CD8-positive, alpha-beta memory T cell (primary cell): ENCODE measurements at regions not wholly inside any gene's neighbourhood (a gene's known extent, or its start where the extent isn't known, plus 50 kb on each side); places are given as distances from the start of the nearest gene placed in this dataset.
"Not testable (repeated sequence)": the region's sequence is repeated elsewhere in the genome, so short reads cannot be mapped to it uniquely, and the experiment has no call there.

Experiments
- CTCF ChIA-PET: fragments of 350-600 bp; sonication (Branson Sonifier 250); formaldehyde crosslinking; loops from one replicate; lab custom pipeline; 2021; ENCODE audit warnings: antibody characterized with exemption; lab: Charles Lee
- POLR2A ChIA-PET: fragments of 350-600 bp; sonication (Branson Sonifier 250); formaldehyde crosslinking; loops from one replicate; lab custom pipeline; 2021; ENCODE audit warnings: antibody characterized with exemption; lab: Charles Lee
- DNase-seq, 5 donors: peaks; one replicate each; pipeline versions ENCODE4 v3.0.0 to v3.0.0-alpha.2; 2020 to 2022; ENCODE audit warnings: mixed read lengths in 1 of 5
- H3K27ac ChIP-seq: one replicate; pipeline ENCODE4 v1.7.0; 2013; ENCODE audit warnings: low read depth, mild to moderate bottlenecking, low read length, moderate library complexity
- H3K27me3 ChIP-seq: 2 replicates; pipeline ENCODE4 v1.7.0; 2013; ENCODE audit warnings: low read length, mild to moderate bottlenecking; ENCODE audit not compliant: insufficient read depth, poor library complexity, severe bottlenecking
- H3K36me3 ChIP-seq: 2 replicates; pipeline ENCODE4 v1.7.0; 2013; ENCODE audit warnings: mild to moderate bottlenecking, low read length, moderate library complexity; ENCODE audit not compliant: insufficient read depth
- H3K4me1 ChIP-seq: 2 replicates; pipeline ENCODE4 v1.7.0; 2013; ENCODE audit warnings: mild to moderate bottlenecking, low read length, moderate library complexity; ENCODE audit not compliant: insufficient read depth
- H3K4me3 ChIP-seq: 2 replicates; pipeline ENCODE4 v1.7.0; 2013; ENCODE audit warnings: mild to moderate bottlenecking, low read length
- H3K9me3 ChIP-seq: 2 replicates; pipeline ENCODE4 v1.7.0; 2013; ENCODE audit warnings: mild to moderate bottlenecking, low read length
- H3K27ac Mint-ChIP-seq, 8 donors: one replicate each; pipeline ENCODE4 v1.8.0; 2020 to 2021; ENCODE audit warnings: mixed read lengths in 8 of 8, mild to moderate bottlenecking in 6 of 8, inconsistent platforms in 3 of 8, moderate library complexity in 3 of 8
- H3K27me3 Mint-ChIP-seq, 2 donors: one replicate each; pipeline ENCODE4 v1.8.0; 2020 to 2021; ENCODE audit warnings: mixed read lengths in 2 of 2, mild to moderate bottlenecking in 1 of 2, moderate library complexity in 1 of 2
- H3K36me3 Mint-ChIP-seq, 3 donors: one replicate each; pipeline ENCODE4 v1.8.0; 2020 to 2021; ENCODE audit warnings: mixed read lengths in 3 of 3, inconsistent platforms in 1 of 3, mild to moderate bottlenecking in 1 of 3
- H3K4me1 Mint-ChIP-seq, 3 donors: one replicate each; pipeline ENCODE4 v1.8.0; 2020 to 2021; ENCODE audit warnings: mixed read lengths in 3 of 3, inconsistent platforms in 1 of 3, mild to moderate bottlenecking in 1 of 3
- H3K4me3 Mint-ChIP-seq, 7 donors: one replicate each; pipeline ENCODE4 v1.8.0; 2020 to 2021; ENCODE audit warnings: mixed read lengths in 7 of 7, mild to moderate bottlenecking in 6 of 7, moderate library complexity in 4 of 7, inconsistent platforms in 2 of 7
- H3K9me3 Mint-ChIP-seq, 5 donors: one replicate each; pipeline ENCODE4 v1.8.0; 2020 to 2022; ENCODE audit warnings: mixed read lengths in 5 of 5, mild to moderate bottlenecking in 3 of 5, moderate library complexity in 2 of 5, inconsistent platforms in 1 of 5

- no peaks in the 10 kb centered on the region for H3K9me3 ChIP-seq
- ChIA-PET POLR2A (no interaction called here), CTCF (interaction anchor here (0.9 kb wide), 1 partner anchor 11 kb away, joined by 4 read pairs; no protein-coding TSS in a partner anchor)
- H3K4me3 ChIP-seq, result no peak overlapping the region
- no peaks in the 10 kb centered on the region for H3K36me3 ChIP-seq
- Mint-ChIP-seq H3K4me3 (no peak overlapping the region), H3K27me3 (peaks cover 5 to 26% of the 10 kb centered on the region in 2 donors), H3K4me1 (no peaks in the 10 kb centered on the region), H3K36me3 (no peaks in the 10 kb centered on the region), H3K9me3 (peaks cover 0 to 4% (median 1%) of the 10 kb centered on the region in 5 donors), H3K27ac (no peak overlapping the region)
- H3K27me3 ChIP-seq, result no peaks in the 10 kb centered on the region
- no peak overlapping the region for H3K27ac ChIP-seq
- no peaks in the 10 kb centered on the region for H3K4me1 ChIP-seq
- no peak for DNase-seq
Measured at GRCh38 chr4:17232566-17233253, 279.2 kb downstream of the QDPR start.

GRCh38 chr4:17231880-17232475 lies 279.9 kb downstream of the QDPR start:
- POLR2A ChIA-PET, H3K4me3 ChIP-seq, DNase-seq, CTCF ChIA-PET, H3K9me3 ChIP-seq, H3K36me3 ChIP-seq, H3K27ac ChIP-seq, H3K36me3 Mint-ChIP-seq, H3K9me3 Mint-ChIP-seq, H3K4me1 ChIP-seq, H3K4me3 Mint-ChIP-seq, H3K27ac Mint-ChIP-seq, H3K4me1 Mint-ChIP-seq, H3K27me3 ChIP-seq: not testable (repeated sequence)
- H3K27me3 Mint-ChIP-seq, result peaks cover 5 to 23% of the 10 kb centered on the region in 2 donors

- H3K36me3 ChIP-seq, result no peaks in the 10 kb centered on the region
- ChIA-PET CTCF (no interaction called here), POLR2A (no interaction called here)
- H3K4me3 ChIP-seq, result no peak overlapping the region
- no peak overlapping the region for H3K4me3 Mint-ChIP-seq
- H3K9me3 ChIP-seq, result no peaks in the 10 kb centered on the region
- H3K27ac ChIP-seq, result no peak overlapping the region
- H3K27ac Mint-ChIP-seq, result no peak overlapping the region
- H3K4me1 ChIP-seq, result no peaks in the 10 kb centered on the region
- peaks cover 0 to 11% (median 3%) of the 10 kb centered on the region in 5 donors for H3K9me3 Mint-ChIP-seq
- H3K4me1 Mint-ChIP-seq, result no peaks in the 10 kb centered on the region
- no peak for DNase-seq
- peaks cover 4 to 25% of the 10 kb centered on the region in 2 donors for H3K27me3 Mint-ChIP-seq
- H3K36me3 Mint-ChIP-seq, result no peaks in the 10 kb centered on the region
- H3K27me3 ChIP-seq, result no peaks in the 10 kb centered on the region
Measured at GRCh38 chr4:17230727-17231126, 281.2 kb downstream of the QDPR start.

GRCh38 chr4:17220816-17221215 lies 291.1 kb downstream of the QDPR start:
- Histone ChIP-seq H3K36me3 (no peaks in the 10 kb centered on the region), H3K9me3 (no peaks in the 10 kb centered on the region), H3K27ac (no peak overlapping the region), H3K4me3 (no peak overlapping the region), H3K4me1 (no peaks in the 10 kb centered on the region), H3K27me3 (no peaks in the 10 kb centered on the region)
- no peaks in the 10 kb centered on the region for H3K4me1 Mint-ChIP-seq
- POLR2A ChIA-PET, result no interaction called here
- H3K27ac Mint-ChIP-seq, result no peak overlapping the region
- DNase-seq, result no peak
- peaks cover 0 to 10% (median 3%) of the 10 kb centered on the region in 5 donors for H3K9me3 Mint-ChIP-seq
- H3K36me3 Mint-ChIP-seq, result peaks cover 0 to 2% (median 0%) of the 10 kb centered on the region in 3 donors
- no peak overlapping the region for H3K4me3 Mint-ChIP-seq
- CTCF ChIA-PET, result no interaction called here
- H3K27me3 Mint-ChIP-seq, result no peaks in the 10 kb centered on the region

GRCh38 chr4:17218786-17219185 lies 293.1 kb downstream of the QDPR start:
- DNase-seq, result no peak
- H3K9me3 ChIP-seq, result no peaks in the 10 kb centered on the region
- no peaks in the 10 kb centered on the region for H3K4me1 ChIP-seq
- CTCF ChIA-PET, result no interaction called here
- no peaks in the 10 kb centered on the region for H3K27me3 Mint-ChIP-seq
- no peaks in the 10 kb centered on the region for H3K27me3 ChIP-seq
- POLR2A ChIA-PET, result no interaction called here
- H3K9me3 Mint-ChIP-seq, result peaks cover 0 to 9% (median 5%) of the 10 kb centered on the region in 5 donors
- H3K36me3 Mint-ChIP-seq, result peaks cover 0 to 2% (median 0%) of the 10 kb centered on the region in 3 donors
- H3K4me3 Mint-ChIP-seq, result no peak overlapping the region
- H3K4me3 ChIP-seq, result no peak overlapping the region
- no peaks in the 10 kb centered on the region for H3K4me1 Mint-ChIP-seq
- H3K27ac Mint-ChIP-seq, result no peak overlapping the region
- H3K27ac ChIP-seq, result no peak overlapping the region
- no peaks in the 10 kb centered on the region for H3K36me3 ChIP-seq

- Histone ChIP-seq H3K4me1 (no peaks in the 10 kb centered on the region), H3K4me3 (no peak overlapping the region), H3K9me3 (no peaks in the 10 kb centered on the region), H3K36me3 (no peaks in the 10 kb centered on the region), H3K27ac (no peak overlapping the region), H3K27me3 (no peaks in the 10 kb centered on the region)
- Mint-ChIP-seq H3K9me3 (peaks cover 0 to 5% (median 4%) of the 10 kb centered on the region in 5 donors), H3K36me3 (peaks cover 0 to 2% (median 0%) of the 10 kb centered on the region in 3 donors), H3K4me3 (no peak overlapping the region), H3K4me1 (no peaks in the 10 kb centered on the region), H3K27ac (no peak overlapping the region), H3K27me3 (peaks cover 3 to 13% of the 10 kb centered on the region in 2 donors)
- no peak for DNase-seq
- ChIA-PET POLR2A (no interaction called here), CTCF (no interaction called here)
Measured at GRCh38 chr4:17206829-17207801, 304.8 kb downstream of the QDPR start.

GRCh38 chr4:17204908-17205307 lies 306.5 kb upstream of the LDB2 start:
- H3K4me1 Mint-ChIP-seq, result no peaks in the 10 kb centered on the region
- POLR2A ChIA-PET, result no interaction called here

GRCh38 chr4:17203797-17204196 lies 305.4 kb upstream of the LDB2 start:
- no peaks in the 10 kb centered on the region for H3K4me1 Mint-ChIP-seq
- Histone ChIP-seq H3K4me1 (no peaks in the 10 kb centered on the region), H3K27me3 (no peaks in the 10 kb centered on the region), H3K9me3 (no peaks in the 10 kb centered on the region), H3K27ac (no peak overlapping the region), H3K4me3 (no peak overlapping the region), H3K36me3 (no peaks in the 10 kb centered on the region)
- H3K27me3 Mint-ChIP-seq, result peaks cover 3 to 17% of the 10 kb centered on the region in 2 donors
- H3K9me3 Mint-ChIP-seq, result peaks cover 0 to 5% (median 4%) of the 10 kb centered on the region in 5 donors
- peaks cover 0 to 2% (median 0%) of the 10 kb centered on the region in 3 donors for H3K36me3 Mint-ChIP-seq
- ChIA-PET CTCF (no interaction called here), POLR2A (no interaction called here)
- H3K4me3 Mint-ChIP-seq, result no peak overlapping the region
- H3K27ac Mint-ChIP-seq, result no peak overlapping the region
- DNase-seq, result no peak

More at GRCh38 chr4:17204908-17205307, 306.5 kb upstream of the LDB2 start:
- Mint-ChIP-seq H3K4me3 (no peak overlapping the region), H3K27me3 (peaks cover 3 to 17% of the 10 kb centered on the region in 2 donors), H3K36me3 (peaks cover 0 to 2% (median 0%) of the 10 kb centered on the region in 3 donors), H3K9me3 (peaks cover 0 to 5% (median 4%) of the 10 kb centered on the region in 5 donors), H3K27ac (no peak overlapping the region)
- Histone ChIP-seq H3K27ac (no peak overlapping the region), H3K27me3 (no peaks in the 10 kb centered on the region), H3K36me3 (no peaks in the 10 kb centered on the region), H3K4me3 (no peak overlapping the region), H3K4me1 (no peaks in the 10 kb centered on the region), H3K9me3 (no peaks in the 10 kb centered on the region)
- DNase-seq, result no peak
- CTCF ChIA-PET, result no interaction called here
